GM10266 (cell line): ENCODE measurements at regions not wholly inside any gene's neighbourhood (a gene's known extent, or its start where the extent isn't known, plus 50 kb on each side); places are given as distances from the start of the nearest gene placed in this dataset.
A peak's percentile ranks its signal among the peaks of the same experiment; 100 is the strongest.

ENCODE experiments used
- DNase-seq: peaks from one replicate; pipeline ENCODE4 v3.0.0; 2012; ENCODE audit errors: extremely low spot score
- CTCF ChIP-seq: IDR thresholded peaks from 2 replicates; pipeline ENCODE4 v1.5.1; 2012; ENCODE audit warnings: mild to moderate bottlenecking, low read depth; ENCODE audit not compliant: control insufficient read depth, insufficient read depth; ENCODE audit errors: missing control alignments

GRCh38 chr10:127610816-127611215 is 61.7 kb downstream of the NPS start:
- no peak for TF ChIP-seq CTCF
- no peak for DNase-seq

GRCh38 chr10:127614484-127615017 is 65.4 kb downstream of the NPS start:
- DNase-seq = no peak
- no peak for TF ChIP-seq CTCF

DNA sequence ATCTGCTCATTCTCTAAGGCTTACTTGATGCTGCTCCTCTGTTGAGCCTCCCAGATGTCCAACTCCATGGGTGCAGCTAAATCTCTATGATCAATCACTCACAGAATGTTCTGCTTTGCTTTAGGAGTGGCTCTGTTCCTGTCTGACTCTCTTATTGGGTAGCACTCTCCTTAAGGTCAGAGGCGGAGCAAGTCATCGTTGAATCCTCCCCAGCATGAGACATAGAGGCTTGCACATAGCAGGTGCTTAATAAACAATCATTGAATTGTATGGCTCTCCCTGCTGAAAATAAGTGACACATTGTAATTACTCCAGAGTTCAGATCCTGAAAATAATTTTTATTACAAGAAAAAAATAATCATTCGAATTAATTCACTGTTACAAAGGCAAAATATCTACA is 69.7 kb downstream of the NPS start:
- TF ChIP-seq CTCF = no peak
- DNase-seq = no peak

- TF ChIP-seq CTCF = no peak
- DNase-seq = no peak
These were observed 70.6 kb downstream of the NPS start for GRCh38 chr10:127619546-127620325.

- no peak for DNase-seq
- TF ChIP-seq CTCF = no peak
These were observed 86.8 kb downstream of the NPS start for GRCh38 chr10:127635882-127636281.

DNA sequence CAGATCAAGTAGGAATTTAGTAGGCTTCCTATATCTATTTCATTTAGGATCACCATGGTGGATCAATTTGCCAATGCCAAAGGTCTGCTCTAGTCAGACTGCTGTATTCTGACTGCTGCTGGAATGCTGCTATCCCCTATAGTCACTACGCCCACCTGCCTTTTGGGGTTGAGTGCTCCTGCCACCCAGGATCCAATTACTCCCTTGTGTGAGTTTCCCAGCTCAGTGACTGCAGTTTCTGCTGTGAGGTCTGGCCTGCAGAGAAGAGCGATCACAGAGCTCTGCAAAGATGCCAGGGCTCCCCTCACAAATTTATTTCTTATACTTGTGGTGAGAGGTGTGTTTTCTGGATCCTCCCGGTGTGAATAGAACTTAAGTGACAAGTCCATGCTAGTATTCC is 88.1 kb upstream of the FOXI2 start:
- TF ChIP-seq CTCF = no peak
- DNase-seq = no peak

DNA sequence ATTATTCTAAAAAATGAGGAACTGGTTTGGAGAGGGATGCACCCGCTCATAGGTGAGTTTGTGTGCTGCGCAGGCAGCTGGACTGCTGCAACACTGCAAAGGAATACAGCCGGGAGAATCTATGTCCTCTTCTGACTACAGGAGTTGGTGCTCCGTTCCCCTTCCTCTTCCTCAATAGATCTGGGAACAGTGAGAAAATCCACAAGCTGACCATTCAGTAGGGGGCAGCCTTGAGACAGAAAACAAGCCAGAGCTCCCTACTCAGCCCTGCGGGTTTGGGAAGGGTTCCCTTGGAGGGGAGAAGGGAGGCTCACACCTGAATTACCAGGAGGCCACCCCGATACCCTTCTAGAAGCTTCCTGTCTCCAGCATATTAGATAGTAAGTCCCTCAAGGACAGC is 87.3 kb upstream of the FOXI2 start:
- no peak for DNase-seq
- peak; percentile 17 for TF ChIP-seq CTCF
